NAMALWA (cell line): ENCODE measurements at regions not wholly inside any gene's neighbourhood (a gene's known extent, or its start where the extent isn't known, plus 50 kb on each side); places are given as distances from the start of the nearest gene placed in this dataset.
"Not testable (repeated sequence)": the region's sequence is repeated elsewhere in the genome, so short reads cannot be mapped to it uniquely, and the experiment has no call there.

Source experiments
- DNase-seq: peaks from one replicate; pipeline ENCODE4 v3.0.0-alpha.2; 2015; ENCODE audit warnings: low spot score

DNA sequence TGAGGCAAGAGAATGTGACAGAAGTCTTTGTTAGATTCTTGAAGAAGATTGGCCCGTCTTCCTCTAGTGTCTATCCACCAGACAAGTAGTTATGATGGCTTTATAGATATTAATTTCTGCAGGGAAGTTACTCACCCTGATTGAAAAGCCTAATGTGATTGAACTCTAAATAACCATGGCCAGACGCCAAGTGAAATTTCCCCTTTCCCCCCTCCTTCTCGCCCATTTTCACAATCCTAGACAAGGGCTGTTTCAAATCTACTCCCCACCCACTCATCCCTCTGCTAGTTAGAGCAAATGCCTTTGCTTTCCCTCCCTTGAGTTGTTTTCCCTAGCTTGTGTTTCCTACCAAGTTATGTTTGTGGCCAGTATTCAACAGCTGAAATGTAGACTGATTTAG is 182.5 kb downstream of the TMEM167A start:
- DNase-seq: no peak

DNA sequence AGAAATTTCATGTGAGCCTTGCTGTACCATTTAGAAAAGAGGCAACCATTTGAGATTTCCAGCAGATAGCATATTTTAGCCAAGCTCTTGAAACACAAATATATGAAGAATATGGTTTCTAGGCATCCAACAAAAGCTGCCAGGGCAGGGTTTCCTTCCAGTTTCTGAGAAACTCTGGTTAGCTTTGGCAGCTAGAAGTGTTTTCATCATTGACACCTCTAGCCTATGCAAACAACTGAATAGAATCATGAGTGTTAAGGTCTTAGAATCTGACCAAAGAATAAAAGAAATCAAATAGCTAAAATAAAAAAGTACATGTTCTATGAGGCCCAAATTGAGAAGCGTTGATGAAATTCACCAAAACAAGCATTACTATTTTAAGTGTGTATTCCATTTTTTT is 188.1 kb downstream of the TMEM167A start:
- DNase-seq: no peak

DNA sequence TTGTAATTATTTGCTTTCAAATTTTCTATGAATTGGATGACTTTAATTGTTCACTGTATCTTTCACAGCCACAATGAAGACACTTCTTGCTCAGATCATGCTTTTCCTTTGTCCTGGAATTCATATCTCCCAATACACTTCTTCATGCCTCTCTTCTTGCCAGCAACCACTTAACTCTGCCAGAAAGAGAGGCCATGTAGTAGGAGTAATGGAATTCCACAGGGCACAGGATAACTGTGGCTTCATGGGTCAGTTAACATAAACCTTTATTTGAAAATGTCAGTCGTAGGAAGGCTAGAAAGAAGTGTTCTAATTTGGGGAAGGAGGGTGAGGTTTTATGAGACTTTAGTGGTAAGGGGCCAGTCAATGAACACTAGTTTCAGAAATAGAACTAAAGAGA is 190.3 kb downstream of the TMEM167A start:
- no peak for DNase-seq

- no peak for DNase-seq
Measured at GRCh38 chr5:82885627-82886389, 191.4 kb downstream of the TMEM167A start.

GRCh38 chr5:82884821-82885471 is 192.2 kb downstream of the TMEM167A start:
- DNase-seq: no peak

DNA sequence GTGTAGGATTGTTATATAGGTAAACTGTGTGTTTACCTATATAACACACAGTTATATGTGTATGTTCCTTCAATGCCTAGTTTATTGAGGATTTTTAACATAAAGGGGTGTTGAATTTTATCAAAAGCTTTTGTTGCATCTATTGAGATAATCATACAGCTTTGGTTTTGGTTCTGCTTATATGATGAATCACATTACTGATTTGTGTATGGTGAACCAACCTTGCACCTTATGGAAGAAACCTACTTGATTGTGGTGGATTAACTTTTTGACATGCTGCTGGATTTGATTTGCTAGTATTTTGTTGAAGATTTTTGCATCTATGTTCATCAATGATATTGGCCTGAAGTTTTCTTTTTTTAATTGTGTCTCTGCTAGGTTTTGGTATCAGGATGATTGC is 194.9 kb downstream of the TMEM167A start:
- DNase-seq: no peak

DNA sequence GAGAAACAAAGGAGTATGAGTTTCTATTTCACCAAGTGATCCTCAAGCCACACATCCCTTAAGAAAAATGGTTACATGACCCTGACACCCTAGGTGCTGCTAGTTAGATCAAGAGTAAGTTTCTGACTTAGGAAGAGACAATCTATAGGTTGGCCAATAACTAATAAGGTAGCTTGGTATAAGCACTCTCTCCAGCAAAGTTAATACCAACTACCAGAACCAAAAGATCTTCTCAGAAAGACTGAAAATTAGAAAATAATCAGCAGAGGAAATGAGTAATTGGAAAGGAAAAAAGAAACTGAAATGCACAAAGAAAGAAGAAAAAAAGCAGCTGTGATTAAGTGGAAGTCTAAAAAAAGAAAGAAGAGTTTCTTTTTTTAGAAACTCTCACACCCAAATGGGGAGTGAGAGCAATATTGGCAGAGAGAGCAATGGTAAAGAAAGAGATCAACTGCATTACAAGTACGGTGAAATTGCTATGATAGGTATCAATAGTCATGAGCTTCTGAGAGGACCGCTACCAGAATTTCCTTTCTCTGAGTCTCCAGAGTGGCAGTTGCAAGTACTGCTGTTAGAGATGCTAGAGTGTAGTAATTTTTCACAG is 195.5 kb downstream of the TMEM167A start:
- DNase-seq: no peak

- no peak for DNase-seq
Measured at GRCh38 chr5:82879089-82879488, 198.1 kb downstream of the TMEM167A start.

DNA sequence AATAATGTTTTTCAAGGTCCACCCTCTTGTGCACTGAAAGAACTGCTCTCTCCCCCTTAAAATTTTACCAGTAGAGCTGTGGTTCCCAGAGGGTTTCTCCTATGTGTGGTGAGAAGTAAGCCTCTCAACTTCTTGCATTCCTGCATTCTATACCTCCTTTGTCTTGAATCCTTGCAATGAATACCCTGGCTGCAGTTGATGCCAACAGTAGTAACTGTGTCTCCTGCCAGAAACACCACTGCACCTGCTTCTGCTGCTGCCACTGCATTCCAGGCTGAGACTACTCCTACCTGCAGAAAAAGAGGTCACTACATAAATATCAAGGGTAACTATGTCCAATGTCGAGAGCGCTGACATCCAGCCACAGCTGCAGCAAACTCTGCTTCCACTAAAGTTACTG is 203.7 kb downstream of the TMEM167A start:
- no peak for DNase-seq

- DNase-seq: not testable (repeated sequence)
Measured at GRCh38 chr5:82872321-82873288, 204.6 kb downstream of the TMEM167A start.

GRCh38 chr5:82865625-82866024 is 211.6 kb downstream of the TMEM167A start:
- no peak for DNase-seq

DNA sequence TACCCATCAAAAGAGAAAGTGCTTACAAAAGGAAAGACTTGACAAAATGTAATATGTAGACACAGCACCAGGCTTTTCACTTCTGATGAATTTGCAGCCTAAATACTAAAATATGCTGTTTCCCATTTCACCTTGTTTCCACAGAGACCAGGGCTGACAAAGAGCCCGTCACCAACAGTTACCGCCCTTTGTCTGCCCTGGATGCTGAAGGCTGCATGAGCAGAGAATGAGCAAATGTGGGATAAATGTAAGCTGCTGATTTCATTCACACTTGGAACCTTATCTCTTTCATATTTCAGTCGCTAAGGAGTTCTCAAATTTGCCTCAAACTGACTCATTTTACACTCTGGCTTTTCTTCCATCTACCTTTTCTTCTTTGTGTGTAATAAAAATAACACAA is 213.9 kb downstream of the TMEM167A start:
- no peak for DNase-seq

- no peak for DNase-seq
Measured at GRCh38 chr5:82862711-82863110, 214.5 kb downstream of the TMEM167A start.

DNA sequence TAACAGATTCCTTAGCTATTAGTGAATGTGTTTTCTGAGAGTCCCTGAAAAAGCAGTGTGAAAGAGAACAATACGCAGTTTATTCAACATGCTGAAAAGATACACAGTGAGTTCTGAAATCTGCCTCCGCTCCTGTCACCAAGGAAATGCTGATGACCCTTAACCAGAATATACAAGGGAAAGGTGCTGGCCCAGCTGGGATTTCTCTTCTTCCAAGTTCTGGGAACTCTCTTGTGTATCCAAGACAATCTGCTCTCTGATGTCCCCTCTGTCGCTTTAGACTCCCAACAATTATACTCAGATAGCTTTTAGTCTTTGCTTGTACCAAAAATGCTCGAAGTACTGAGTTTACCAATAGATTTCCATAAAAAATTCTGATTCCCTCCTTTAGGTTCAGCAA is 214.9 kb downstream of the TMEM167A start:
- DNase-seq: no peak

DNA sequence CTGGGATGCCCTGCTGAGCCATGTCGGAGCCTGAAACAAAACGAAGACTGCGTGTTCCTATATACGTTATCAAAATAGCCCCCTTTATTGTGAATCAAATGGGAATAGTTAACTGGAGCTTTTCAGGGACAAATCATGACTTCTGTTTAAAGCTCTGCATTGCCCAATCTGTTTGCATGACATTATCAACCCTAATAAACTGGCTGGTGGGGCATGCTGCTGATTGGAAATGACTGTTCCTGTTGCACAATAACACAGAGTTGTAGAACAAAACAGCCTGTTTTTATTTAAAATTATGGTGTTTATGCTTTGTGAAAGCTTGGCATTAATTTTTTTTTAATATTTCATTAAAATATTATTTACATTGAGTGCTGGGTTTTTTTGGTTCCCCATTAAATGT is 215.5 kb downstream of the TMEM167A start:
- no peak for DNase-seq

GRCh38 chr5:82859451-82860140 is 217.6 kb downstream of the TMEM167A start:
- DNase-seq: no peak

DNA sequence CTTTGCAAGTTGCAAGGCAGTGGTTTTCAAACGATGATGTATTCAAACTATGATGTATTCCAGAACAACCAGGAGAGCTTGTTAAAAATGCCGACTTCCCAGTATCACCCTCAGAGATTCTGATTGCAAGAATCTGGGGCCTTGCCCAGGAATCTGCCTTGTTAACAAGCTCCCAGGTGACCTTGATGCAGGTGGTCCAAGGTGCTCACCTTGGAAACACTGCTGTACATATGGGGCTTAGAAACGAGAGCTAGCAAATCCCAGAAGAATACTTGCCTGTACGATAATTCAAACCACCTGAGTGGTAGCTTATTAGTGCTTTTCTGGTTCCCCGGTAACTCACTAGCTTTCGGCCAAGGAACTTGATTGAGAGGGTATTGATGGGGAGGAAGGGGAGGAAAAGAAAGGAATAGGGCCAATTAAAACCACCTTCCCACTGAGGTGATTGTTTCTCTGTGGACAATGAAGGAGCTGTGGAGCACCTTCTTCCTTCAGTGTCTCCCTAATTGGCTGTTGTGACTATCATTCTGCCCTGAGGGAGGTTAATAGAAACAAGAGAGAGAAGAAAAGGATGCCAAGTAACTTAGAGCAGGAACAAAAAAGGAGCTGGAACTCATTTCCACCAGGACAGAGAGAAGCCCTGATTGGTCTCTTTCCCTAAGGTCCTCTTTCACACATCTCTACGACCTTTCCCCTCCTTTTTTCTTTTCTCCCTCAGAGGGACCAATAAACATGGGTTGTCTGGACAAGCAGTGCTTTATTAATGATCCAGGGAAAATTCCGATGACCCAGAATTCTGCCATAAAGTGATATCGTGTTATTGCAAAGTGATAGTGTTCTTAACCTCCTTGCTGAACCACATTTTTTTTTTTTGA is 218.8 kb downstream of the TMEM167A start:
- no peak for DNase-seq

DNA sequence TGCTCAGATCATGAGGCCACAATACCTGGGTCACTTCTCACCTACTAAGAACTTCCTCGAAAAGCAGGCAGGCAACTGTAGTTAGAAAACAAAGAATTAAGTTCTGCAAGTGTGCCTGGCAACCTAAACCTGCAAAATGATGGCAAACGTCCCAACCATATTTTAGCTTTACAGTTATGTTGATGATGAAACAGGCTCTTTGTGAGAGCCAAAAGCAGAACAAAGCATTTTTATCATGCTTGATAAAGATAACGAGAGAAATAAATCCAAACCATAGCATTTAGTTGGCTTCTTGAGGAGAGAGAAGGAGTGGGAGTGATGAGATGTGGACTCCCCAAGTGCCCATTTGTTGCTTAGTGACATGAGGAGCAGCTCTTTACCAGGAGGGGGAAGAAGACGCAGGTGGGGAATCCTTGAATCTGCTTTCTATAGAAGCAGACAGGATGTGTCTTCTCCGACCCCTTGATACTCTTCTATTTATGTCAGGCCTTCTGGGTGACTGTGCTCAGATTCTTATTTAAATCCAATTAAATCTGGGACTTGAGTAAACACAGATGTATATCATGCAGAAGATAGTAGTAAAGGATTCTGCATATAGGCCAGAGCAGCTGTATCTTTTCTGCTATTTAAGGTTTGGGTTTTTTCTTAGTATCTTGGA is 221.2 kb downstream of the TMEM167A start:
- DNase-seq: no peak

DNA sequence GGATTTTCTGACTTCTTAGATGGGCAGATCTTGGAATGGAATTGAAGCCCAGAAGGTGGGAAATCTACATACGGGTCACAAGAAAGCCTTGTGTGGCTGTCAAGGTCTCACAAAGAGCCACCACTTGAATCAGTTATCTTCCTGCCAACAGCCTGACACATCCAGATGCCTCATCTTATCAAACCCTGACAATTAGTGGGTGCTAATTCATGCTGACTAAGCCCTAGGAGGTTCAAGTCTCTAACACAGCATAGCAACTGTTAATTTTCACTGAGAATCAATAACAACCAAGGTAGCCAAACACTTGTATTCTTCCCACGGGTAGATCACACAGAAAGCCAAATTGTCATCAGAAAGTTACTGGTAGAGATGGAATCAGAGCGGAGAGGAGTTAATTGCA is 222.2 kb downstream of the TMEM167A start:
- DNase-seq: no peak

GRCh38 chr5:82851471-82851870 is 225.7 kb downstream of the TMEM167A start:
- no peak for DNase-seq
